Glutamatergic neuron (in vitro differentiated cells): ENCODE measurements at regions not wholly inside any gene's neighbourhood (a gene's known extent, or its start where the extent isn't known, plus 50 kb on each side); places are given as distances from the start of the nearest gene placed in this dataset.
"Not testable (repeated sequence)": the region's sequence is repeated elsewhere in the genome, so short reads cannot be mapped to it uniquely, and the experiment has no call there.

ENCODE experiments used
- DNase-seq: peaks from one replicate; pipeline ENCODE4 v3.0.0; 2022
- H3K27ac Mint-ChIP-seq: one replicate; pipeline ENCODE4 v1.8.0; 2020; ENCODE audit warnings: mild to moderate bottlenecking, mixed read lengths, inconsistent platforms; ENCODE audit not compliant: unreplicated experiment
- H3K27me3 Mint-ChIP-seq: one replicate; pipeline ENCODE4 v1.8.0; 2020; ENCODE audit warnings: mild to moderate bottlenecking, moderate library complexity, mixed read lengths, inconsistent platforms; ENCODE audit not compliant: unreplicated experiment
- H3K36me3 Mint-ChIP-seq: one replicate; pipeline ENCODE4 v1.8.0; 2020; ENCODE audit warnings: mild to moderate bottlenecking, mixed read lengths, inconsistent platforms; ENCODE audit not compliant: unreplicated experiment
- H3K4me1 Mint-ChIP-seq: one replicate; pipeline ENCODE4 v1.8.0; 2020; ENCODE audit warnings: mild to moderate bottlenecking, low read depth, mixed read lengths, inconsistent platforms; ENCODE audit not compliant: unreplicated experiment
- H3K4me3 Mint-ChIP-seq: one replicate; pipeline ENCODE4 v1.8.0; 2020; ENCODE audit warnings: mild to moderate bottlenecking, mixed read lengths, inconsistent platforms; ENCODE audit not compliant: unreplicated experiment
- H3K9me3 Mint-ChIP-seq: one replicate; pipeline ENCODE4 v1.8.0; 2020; ENCODE audit warnings: mild to moderate bottlenecking, moderate library complexity, mixed read lengths, inconsistent platforms; ENCODE audit not compliant: unreplicated experiment
- TF ChIP-seq, protein P1 (sequence below): fragments of 200-600 bp; sonication (generic); IDR thresholded peaks from one replicate; pipeline ENCODE4 v1.5.0; 2021; ENCODE audit not compliant: partially characterized antibody, unreplicated experiment

DNA sequence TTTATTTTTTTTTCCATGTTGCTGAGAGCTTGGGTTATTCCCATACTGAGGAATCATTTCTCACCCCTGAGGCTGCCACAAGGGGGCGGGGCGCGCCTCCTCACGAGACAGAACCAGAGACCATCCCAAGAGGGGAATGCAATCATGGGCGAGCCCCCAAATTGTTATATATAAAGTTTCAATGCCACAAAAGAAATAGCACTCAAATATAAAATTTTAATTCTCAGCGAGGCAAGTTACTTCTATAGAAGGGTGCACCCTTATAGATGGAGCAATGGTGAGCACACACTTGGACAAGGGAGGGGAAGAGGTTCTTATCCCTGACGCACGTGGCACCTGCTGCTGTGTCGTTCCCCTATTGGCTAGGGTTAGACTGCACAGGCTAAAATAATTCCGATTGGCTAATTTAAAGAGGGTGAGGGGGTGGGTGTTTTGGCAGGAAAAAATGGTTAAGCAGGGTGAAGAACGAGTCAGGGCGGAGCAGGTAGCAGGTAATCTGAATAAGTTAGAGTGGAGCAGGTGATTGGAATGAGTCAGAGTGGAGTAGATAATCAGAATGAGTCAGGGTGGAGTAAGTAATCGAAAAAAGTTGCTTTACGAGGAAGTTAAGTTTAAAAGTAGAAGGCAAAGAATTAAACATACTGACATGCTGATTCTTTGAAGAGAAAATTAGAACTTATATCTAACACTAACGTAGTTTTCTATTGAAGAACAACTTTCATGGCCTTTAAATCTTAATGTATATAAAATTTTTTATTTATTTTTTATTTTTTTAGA is 177.5 kb downstream of the MTCL1 start:
- no peak for DNase-seq
- peaks cover 4% of the 10 kb centered on the region for H3K27me3 Mint-ChIP-seq
- TF ChIP-seq, protein P1, sequence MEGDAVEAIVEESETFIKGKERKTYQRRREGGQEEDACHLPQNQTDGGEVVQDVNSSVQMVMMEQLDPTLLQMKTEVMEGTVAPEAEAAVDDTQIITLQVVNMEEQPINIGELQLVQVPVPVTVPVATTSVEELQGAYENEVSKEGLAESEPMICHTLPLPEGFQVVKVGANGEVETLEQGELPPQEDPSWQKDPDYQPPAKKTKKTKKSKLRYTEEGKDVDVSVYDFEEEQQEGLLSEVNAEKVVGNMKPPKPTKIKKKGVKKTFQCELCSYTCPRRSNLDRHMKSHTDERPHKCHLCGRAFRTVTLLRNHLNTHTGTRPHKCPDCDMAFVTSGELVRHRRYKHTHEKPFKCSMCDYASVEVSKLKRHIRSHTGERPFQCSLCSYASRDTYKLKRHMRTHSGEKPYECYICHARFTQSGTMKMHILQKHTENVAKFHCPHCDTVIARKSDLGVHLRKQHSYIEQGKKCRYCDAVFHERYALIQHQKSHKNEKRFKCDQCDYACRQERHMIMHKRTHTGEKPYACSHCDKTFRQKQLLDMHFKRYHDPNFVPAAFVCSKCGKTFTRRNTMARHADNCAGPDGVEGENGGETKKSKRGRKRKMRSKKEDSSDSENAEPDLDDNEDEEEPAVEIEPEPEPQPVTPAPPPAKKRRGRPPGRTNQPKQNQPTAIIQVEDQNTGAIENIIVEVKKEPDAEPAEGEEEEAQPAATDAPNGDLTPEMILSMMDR: no peak
- H3K36me3 Mint-ChIP-seq: peaks cover 28% of the 10 kb centered on the region
- peaks cover 3% of the 10 kb centered on the region for H3K4me1 Mint-ChIP-seq
- H3K27ac Mint-ChIP-seq: no peak overlapping the region
- peaks cover 12% of the 10 kb centered on the region for H3K9me3 Mint-ChIP-seq
- H3K4me3 Mint-ChIP-seq: no peak overlapping the region

DNA sequence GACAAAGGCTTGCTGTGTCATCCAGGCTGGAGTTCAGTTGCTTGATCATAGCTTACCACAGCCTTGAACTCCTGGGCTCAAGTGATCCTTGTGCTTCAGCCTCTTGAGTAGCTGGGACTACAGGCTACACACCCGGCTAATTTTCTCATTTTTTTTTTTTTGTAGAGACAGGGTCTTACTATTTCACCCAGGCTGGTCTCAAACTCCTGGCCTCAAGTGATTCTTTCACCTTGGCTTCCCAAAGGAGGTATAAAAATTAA is 178.0 kb downstream of the MTCL1 start:
- Mint-ChIP-seq H3K4me1 (no peaks in the 10 kb centered on the region), H3K27ac (no peak overlapping the region), H3K9me3 (peaks cover 12% of the 10 kb centered on the region), H3K27me3 (peaks cover 4% of the 10 kb centered on the region), H3K36me3 (peaks cover 30% of the 10 kb centered on the region), H3K4me3 (no peak overlapping the region)
- TF ChIP-seq, protein P1: no peak
- no peak for DNase-seq

DNA sequence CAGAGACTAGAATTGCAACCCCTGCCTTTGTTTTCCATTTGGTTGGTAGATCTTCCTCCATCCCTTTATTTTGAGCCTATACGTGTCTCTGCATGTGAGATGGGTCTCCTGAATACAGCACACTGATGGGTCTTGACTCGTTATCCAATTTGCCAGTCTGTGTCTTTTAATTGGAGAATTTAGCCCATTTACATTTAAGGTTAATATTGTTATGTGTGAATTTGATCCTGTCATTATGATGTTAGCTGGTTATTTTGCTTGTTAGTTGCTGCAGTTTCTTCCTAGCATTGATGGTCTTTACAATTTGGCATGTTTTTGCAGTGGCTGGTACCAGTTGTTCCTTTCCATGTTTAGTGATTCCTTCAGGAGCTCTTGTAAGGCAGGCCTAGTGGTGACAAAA is 182.5 kb downstream of the MTCL1 start:
- peaks cover 30% of the 10 kb centered on the region for H3K36me3 Mint-ChIP-seq
- H3K27ac Mint-ChIP-seq, H3K27me3 Mint-ChIP-seq, H3K4me3 Mint-ChIP-seq, DNase-seq, H3K4me1 Mint-ChIP-seq: not testable (repeated sequence)
- H3K9me3 Mint-ChIP-seq: peaks cover 12% of the 10 kb centered on the region

- H3K36me3 Mint-ChIP-seq: peaks cover 27% of the 10 kb centered on the region
- H3K4me1 Mint-ChIP-seq: no peaks in the 10 kb centered on the region
- peaks cover 10% of the 10 kb centered on the region for H3K9me3 Mint-ChIP-seq
- H3K27me3 Mint-ChIP-seq: peaks cover 3% of the 10 kb centered on the region
- DNase-seq: no peak
- no peak overlapping the region for H3K4me3 Mint-ChIP-seq
- TF ChIP-seq, protein P1: no peak
- no peak overlapping the region for H3K27ac Mint-ChIP-seq
Observed at GRCh38 chr18:8889489-8889888, 184.1 kb downstream of the MTCL1 start.

DNA sequence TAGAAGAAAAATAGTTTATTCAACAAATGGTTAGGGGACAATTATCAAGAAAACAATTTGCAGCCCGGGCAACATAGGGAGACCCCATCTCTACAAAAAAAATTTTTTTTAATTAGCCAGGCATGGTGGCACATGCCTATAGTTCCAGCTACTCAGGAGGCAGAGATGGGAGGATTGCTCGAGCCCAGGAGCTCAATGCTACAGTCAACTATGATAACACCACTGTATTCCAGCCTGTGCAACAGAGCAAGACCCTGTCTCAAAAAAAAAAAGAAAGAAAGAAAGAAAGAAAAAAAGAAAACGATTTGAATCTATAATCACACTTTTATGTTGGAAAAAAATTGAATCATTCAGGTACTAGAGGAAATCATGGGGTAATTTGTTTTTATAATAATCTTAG is 185.1 kb downstream of the MTCL1 start:
- H3K4me3 Mint-ChIP-seq, H3K27ac Mint-ChIP-seq, DNase-seq, H3K4me1 Mint-ChIP-seq, H3K9me3 Mint-ChIP-seq, H3K27me3 Mint-ChIP-seq: not testable (repeated sequence)
- H3K36me3 Mint-ChIP-seq: peaks cover 25% of the 10 kb centered on the region

- peaks cover 2% of the 10 kb centered on the region for H3K27me3 Mint-ChIP-seq
- DNase-seq: no peak
- no peak overlapping the region for H3K4me3 Mint-ChIP-seq
- no peak overlapping the region for H3K27ac Mint-ChIP-seq
- H3K36me3 Mint-ChIP-seq: peaks cover 23% of the 10 kb centered on the region
- peaks cover 7% of the 10 kb centered on the region for H3K9me3 Mint-ChIP-seq
- no peaks in the 10 kb centered on the region for H3K4me1 Mint-ChIP-seq
- TF ChIP-seq, protein P1: no peak
Observed at GRCh38 chr18:8890957-8891464, 185.7 kb downstream of the MTCL1 start.
